ENCODE measurements at regions not wholly inside any gene's neighbourhood (a gene's known extent, or its start where the extent isn't known, plus 50 kb on each side); places are given as distances from the start of the nearest gene placed in this dataset.
"Not testable (repeated sequence)": the region's sequence is repeated elsewhere in the genome, so short reads cannot be mapped to it uniquely, and the experiment has no call there.

DNA sequence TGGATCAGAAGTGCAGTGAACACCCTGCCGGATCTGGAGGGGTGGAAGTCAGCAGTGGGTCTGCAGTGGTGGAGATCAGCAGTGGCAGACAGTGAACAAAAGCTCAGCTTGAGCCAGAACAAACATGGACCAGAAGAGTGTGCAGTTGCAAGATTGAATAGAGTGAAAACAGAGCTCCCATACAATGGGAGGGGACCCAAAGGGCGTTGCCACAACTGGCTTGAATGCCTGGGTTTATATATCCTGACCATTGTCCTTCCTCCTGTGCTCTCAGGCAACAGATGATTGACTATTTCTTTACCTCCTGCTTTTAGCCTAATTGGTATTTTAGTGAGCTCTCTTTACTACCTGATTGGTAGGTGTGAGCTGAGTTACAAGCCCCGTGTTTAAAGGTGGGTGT lies 522.1 kb downstream of the TMEM135 start:
- DNase-seq (ENCODE audit: low spot score): not testable (repeated sequence)

GRCh38 chr11:87555101-87555500 lies 517.4 kb downstream of the TMEM135 start:
- DNase-seq (ENCODE audit: low spot score): no peak

GRCh38 chr11:87548797-87549196 lies 511.1 kb downstream of the TMEM135 start:
- no peak for DNase-seq (ENCODE audit: low spot score)

DNA sequence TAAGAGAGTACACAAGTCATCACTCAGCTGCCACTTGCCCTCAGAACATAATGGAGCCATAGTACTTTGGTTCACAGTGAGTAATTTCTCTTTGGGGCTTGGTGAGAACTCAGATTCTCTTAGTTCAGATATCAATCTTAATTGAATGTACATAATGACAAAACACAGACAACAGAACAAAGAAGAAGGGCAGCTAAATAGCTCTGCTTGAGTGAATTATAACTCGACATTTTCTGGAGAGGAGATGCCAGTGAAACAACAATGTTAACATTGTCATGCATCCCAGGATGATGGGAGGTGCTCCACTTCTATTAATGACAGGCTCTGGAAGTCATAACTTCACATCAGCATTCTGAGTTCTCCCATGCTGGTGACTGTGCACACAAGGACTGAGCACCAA lies 508.1 kb downstream of the TMEM135 start:
- no peak for DNase-seq (ENCODE audit: low spot score)

GRCh38 chr11:87539596-87539995 lies 501.9 kb downstream of the TMEM135 start:
- no peak for DNase-seq (ENCODE audit: low spot score)

DNA sequence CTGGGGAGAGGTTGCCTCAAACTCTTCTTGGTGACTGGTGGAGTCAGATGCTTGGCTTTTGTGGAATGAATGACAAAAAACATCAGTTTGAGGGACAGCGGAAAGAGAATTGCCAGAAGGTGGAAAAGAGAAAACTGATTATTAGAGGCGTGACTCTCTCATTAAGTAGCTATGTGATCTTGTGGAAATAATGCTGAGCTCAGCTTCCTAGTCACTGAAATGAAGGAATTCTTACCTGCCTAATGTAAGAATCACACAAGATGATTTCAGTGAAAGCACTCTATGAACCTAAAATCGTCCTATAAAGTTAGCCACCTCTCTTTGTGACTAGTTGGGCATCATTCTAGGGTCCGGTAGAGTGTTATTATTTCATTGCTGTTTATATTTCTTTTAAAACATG lies 498.8 kb downstream of the TMEM135 start:
- no peak for DNase-seq (ENCODE audit: low spot score)

DNA sequence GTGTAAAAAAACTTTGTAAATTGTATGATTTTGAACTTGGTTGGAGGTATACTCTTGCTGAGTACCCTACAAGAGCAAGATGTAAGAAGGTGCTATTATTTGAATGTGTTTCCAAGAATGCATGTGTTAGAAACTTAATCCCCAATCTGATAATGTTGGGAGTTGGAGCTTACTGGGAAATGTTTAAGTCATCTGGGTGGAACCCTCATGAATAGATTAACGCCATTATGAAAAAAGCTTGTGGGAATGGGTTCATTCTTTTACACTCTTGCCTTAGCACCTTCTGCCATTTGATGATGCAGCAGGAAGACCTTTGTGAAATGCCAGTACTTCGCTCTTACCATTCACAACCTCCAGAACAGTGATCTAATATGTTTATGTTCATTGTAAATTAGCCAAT lies 498.3 kb downstream of the TMEM135 start:
- no peak for DNase-seq (ENCODE audit: low spot score)

DNA sequence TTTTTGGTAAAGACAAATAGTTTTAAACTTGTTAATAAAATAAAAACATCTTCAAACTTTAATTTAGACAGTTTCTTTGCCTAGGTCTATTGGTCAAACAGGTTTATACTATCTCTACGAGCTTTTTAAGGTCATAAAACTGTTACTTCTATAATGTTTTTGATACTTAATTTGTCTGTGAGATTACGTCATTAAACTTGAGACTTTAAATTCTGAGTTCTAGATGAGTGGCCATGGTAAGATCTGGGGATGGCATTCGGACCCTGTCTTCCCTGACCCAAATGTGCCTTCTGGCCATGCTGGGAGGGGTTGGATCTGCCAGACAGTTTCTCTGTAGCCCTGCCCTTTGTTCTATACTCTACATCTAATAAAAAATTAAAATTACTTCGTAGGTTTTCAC lies 497.8 kb downstream of the TMEM135 start:
- no peak for DNase-seq (ENCODE audit: low spot score)

GRCh38 chr11:87531835-87532234 lies 494.1 kb downstream of the TMEM135 start:
- DNase-seq (ENCODE audit: low spot score): not testable (repeated sequence)

DNA sequence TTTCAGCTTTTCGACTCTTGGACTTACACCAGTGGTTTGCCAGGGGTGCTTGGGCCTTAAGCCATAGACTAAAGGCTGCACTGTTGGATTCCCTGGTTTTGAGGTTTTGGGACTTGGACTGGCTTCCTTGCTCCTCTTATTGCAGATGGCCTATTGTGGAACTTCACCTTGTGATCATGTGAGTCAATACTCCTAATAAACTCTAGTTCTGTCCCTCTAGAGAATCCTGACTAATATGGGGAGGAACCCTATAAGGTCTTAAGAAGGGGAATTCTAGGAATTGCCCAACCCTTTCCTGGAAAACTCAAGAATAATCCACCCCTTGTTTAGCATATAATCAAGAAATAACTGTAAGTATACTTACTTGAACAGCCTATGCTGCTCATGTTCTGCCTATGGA lies 491.8 kb downstream of the TMEM135 start:
- DNase-seq (ENCODE audit: low spot score): no peak

GRCh38 chr11:87528752-87529151 lies 491.0 kb downstream of the TMEM135 start:
- DNase-seq (ENCODE audit: low spot score): no peak

GRCh38 chr11:87523276-87523675 lies 485.5 kb downstream of the TMEM135 start:
- DNase-seq (ENCODE audit: low spot score): no peak

- DNase-seq (ENCODE audit: low spot score): no peak
Measured at GRCh38 chr11:87518266-87518665, 480.5 kb downstream of the TMEM135 start.

DNA sequence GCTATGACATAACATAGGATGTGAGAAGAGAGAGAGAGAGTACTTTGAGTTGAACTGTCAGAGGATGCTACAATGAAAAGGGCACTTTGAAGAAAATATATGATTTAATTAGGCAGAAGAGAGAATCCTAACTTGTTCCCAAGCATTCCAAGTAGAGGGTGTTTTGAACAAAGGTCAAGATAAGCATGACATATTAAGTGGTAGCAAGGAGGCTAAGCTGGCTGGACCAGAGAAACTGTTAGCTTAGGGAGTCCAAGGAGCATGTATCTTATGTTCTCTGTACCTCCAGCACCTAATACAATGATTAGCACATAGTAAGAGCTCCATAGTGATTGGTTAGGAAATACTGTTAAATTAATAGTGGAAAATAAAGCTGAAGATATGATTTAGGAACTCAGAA lies 479.6 kb downstream of the TMEM135 start:
- DNase-seq (ENCODE audit: low spot score): no peak

DNA sequence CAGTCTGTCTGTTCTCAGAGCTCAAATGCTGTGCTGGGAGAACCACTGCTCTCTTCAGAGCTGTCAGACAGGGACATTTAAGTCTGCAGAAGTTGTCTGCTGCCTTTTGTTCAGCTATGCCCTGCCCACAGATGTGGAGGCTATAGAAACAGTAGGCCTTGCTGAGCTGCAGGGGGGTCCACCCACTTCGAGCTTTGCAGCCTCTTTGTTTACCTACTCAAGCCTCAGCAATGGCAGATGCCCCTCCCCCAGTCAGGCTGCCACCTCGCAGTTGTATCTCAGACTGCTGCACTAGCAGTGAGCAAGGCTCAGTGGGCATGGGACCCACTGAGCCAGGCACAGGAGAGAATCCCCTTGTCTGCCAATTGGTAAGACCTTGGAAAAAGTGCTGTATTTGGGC lies 470.0 kb downstream of the TMEM135 start:
- DNase-seq (ENCODE audit: low spot score): not testable (repeated sequence)

DNA sequence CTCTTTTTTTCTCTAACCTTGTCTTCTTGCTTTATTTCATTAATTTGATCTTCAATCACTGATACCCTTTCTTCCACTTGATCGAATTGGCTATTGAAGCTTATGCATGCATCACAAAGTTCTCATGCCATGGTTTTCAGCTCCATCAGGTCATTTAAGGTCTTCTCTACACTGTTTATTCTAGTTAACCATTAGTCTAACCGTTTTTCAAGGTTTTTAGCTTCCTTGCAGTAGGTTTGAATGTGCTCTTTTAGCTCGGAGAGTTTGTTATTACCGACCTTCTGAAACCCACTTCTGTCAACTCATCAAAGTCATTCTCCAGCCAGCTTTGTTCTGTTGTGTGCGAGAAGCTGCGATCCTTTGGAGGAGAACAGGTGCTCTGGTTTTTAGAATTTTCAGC lies 469.2 kb downstream of the TMEM135 start:
- not testable (repeated sequence) for DNase-seq (ENCODE audit: low spot score)

GRCh38 chr11:87501388-87501787 lies 463.7 kb downstream of the TMEM135 start:
- DNase-seq (ENCODE audit: low spot score): no peak

DNA sequence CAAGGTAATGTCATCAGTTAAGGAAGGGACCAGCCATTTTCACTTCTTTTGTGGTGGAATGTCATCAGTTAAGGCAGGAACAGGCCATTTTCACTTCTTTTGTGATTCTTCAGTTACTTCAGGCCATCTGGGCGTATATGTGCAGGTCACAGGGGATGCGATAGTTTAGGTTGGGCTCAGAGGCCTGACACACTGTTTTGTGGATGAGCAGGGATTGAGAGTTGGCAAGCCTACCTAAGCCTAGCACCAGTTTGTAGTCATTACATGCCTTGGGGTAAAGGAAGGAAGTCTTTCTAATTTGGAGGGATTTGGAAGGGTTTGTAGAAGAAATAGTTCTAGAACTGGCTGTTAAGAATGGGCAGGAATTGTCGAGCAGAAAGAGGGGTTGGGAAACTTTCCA lies 457.2 kb downstream of the TMEM135 start:
- not testable (repeated sequence) for DNase-seq (ENCODE audit: low spot score)

DNA sequence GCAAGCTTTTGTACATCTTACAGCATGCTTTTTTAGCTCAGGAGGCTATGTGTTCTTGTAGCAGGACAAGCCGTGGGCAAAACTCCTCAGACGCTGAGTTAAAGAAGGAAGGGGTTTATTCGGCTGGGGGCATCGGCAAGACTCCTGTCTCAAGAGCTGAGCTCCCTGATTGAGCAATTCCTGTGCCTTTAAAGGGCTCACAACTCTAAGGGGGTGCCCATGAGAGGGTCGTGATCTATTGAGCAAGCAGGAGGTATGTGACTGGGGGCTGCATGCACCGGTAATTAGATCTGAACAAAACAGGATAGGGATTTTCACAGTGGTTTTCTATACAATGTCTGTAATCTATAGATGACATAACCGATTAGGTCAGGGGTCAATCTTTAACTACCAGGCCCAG lies 456.3 kb downstream of the TMEM135 start:
- not testable (repeated sequence) for DNase-seq (ENCODE audit: low spot score)

GRCh38 chr11:87493516-87493915 lies 455.8 kb downstream of the TMEM135 start:
- DNase-seq (ENCODE audit: low spot score): no peak

- no peak for DNase-seq (ENCODE audit: low spot score)
Measured at GRCh38 chr11:87491381-87491780, 453.6 kb downstream of the TMEM135 start.

- no peak for DNase-seq (ENCODE audit: low spot score)
Measured at GRCh38 chr11:87490671-87491070, 452.9 kb downstream of the TMEM135 start.

DNA sequence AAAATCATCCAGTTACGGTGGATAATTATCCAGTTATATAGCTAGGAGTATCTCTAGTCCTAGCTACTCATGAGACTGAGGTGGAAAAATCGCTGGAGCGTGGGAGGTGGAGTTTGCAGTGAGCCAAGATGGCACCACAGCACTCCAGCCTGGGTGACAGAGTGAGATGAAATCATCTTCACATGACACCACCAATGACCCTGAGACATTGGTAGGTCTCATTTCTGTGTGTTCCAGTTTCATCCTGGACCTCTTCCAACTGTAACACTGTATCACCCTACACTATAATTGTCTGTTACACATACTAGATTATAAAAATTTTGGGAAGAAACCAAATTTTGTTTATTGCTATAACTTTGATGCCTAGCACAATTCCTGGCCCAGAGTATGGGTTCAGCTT lies 446.8 kb downstream of the TMEM135 start:
- no peak for DNase-seq (ENCODE audit: low spot score)

DNA sequence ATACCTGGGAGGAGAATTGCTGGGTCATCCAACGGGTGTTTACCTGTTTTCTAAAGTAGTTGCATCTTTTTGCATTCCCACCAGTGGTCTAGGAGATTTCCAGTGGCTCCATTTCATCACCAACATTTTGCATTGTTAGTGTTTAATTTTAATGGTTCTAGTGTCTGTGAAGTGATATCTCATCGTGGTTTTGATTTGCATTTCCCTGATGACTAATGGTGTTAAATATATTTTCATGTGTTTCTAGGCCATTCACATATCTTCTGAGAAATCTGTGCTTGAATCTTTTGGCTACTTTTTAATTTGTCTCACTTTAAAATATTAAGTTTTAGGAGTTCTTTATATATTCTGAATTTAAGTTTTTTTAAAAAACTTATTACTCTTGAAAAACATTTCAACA lies 439.6 kb downstream of the TMEM135 start:
- no peak for DNase-seq (ENCODE audit: low spot score)

- DNase-seq (ENCODE audit: low spot score): no peak
Measured at GRCh38 chr11:87473174-87473573, 435.4 kb downstream of the TMEM135 start.

Measured in HT-29 (cell line).